ENCODE measurements at regions not wholly inside any gene's neighbourhood (a gene's known extent, or its start where the extent isn't known, plus 50 kb on each side); places are given as distances from the start of the nearest gene placed in this dataset.

GRCh38 chr2:173785813-173786212 lies 179.4 kb downstream of the SP3 start:
- Mint-ChIP-seq H3K4me1 (peaks cover 10 to 14% of the 10 kb centered on the region in 2 experiments), H3K9me3 (peaks cover 0 to 3% of the 10 kb centered on the region in 2 experiments; a peak in 1 of 5 replicates), H3K36me3 (ENCODE audit: insufficient read depth in 1 of 3, low read depth in 3 of 3) (no peaks in the 10 kb centered on the region), H3K27me3 (ENCODE audit: low read depth) (no peaks in the 10 kb centered on the region), H3K4me3 (no peak overlapping the region), H3K27ac (no peak overlapping the region)
- Histone ChIP-seq H3T11ph (ENCODE audit: low read length) (no peak overlapping the region), H3K9ac (ENCODE audit: extremely low read depth, insufficient read length, low read length) (no peak overlapping the region), H3K79me1 (ENCODE audit: insufficient read depth, low read depth, low read length, poor library complexity, severe bottlenecking) (no peaks in the 10 kb centered on the region), H2BK12ac (ENCODE audit: insufficient read length, low read depth, low read length) (no peak overlapping the region), H3K9me3 (ENCODE audit: control insufficient read depth, low read depth, low read length) (no peaks in the 10 kb centered on the region), H3K23me2 (ENCODE audit: insufficient read length, low read depth, low read length, poor library complexity, severe bottlenecking) (no peaks in the 10 kb centered on the region), H3K14ac (ENCODE audit: insufficient read depth, low read length) (no peak overlapping the region), H3K4me1 (ENCODE audit: insufficient read depth, low read length) (no peaks in the 10 kb centered on the region; the same call in 1 of the 2 replicates), H3K18ac (ENCODE audit: insufficient read length, low read depth, low read length) (no peak overlapping the region), H4K20me1 (ENCODE audit: control insufficient read depth, insufficient read depth, insufficient read length) (no peaks in the 10 kb centered on the region), H2BK120ac (ENCODE audit: low read depth, low read length, poor library complexity, severe bottlenecking) (no peak overlapping the region), H2BK15ac (ENCODE audit: low read depth, low read length) (no peak overlapping the region), H3K27ac (ENCODE audit: insufficient read length, low read depth, low read length) (no peak overlapping the region), H2BK20ac (ENCODE audit: low read depth, low read length, poor library complexity, severe bottlenecking) (no peak overlapping the region), H4K8ac (replicated peaks; ENCODE audit: insufficient read length, low read depth, low read length) (no peak overlapping the region), H3K23ac (ENCODE audit: insufficient read length, low read depth, low read length) (no peak overlapping the region), H4K5ac (ENCODE audit: insufficient read length, low read depth, low read length) (no peak overlapping the region), H3K56ac (ENCODE audit: insufficient read length, low read depth, low read length) (no peak overlapping the region), H3K27me3 (ENCODE audit: insufficient read depth, low read length) (no peaks in the 10 kb centered on the region), H3K4me2 (ENCODE audit: insufficient read depth, insufficient read length, low read length) (no peak overlapping the region), H2AK5ac (ENCODE audit: insufficient read length, low read length) (no peak overlapping the region), H2BK5ac (ENCODE audit: insufficient read length, low read length) (no peak overlapping the region), H3K79me2 (ENCODE audit: insufficient read depth, low read length) (no peaks in the 10 kb centered on the region), H3K4ac (ENCODE audit: low read depth, low read length) (no peak overlapping the region), H4K91ac (ENCODE audit: insufficient read length, low read depth, low read length) (no peak overlapping the region), H2AFZ (ENCODE audit: low read length) (no peak overlapping the region)
- no peak for TF ChIP-seq CTCF (conservative IDR thresholded peaks at IDR 0.05)
- WGBS (ENCODE audit: extremely low coverage, insufficient read length, low lambda C conversion rate): no CpG with 5 or more reads among the region's 3 CpGs
- no peak for DNase-seq
